A673 (cell line): ENCODE measurements at regions not wholly inside any gene's neighbourhood (a gene's known extent, or its start where the extent isn't known, plus 50 kb on each side); places are given as distances from the start of the nearest gene placed in this dataset.
"Not testable (repeated sequence)": the region's sequence is repeated elsewhere in the genome, so short reads cannot be mapped to it uniquely, and the experiment has no call there.

ENCODE experiments used
- BruUV-seq: library from RNA; stranded (reverse); fragments of 400-500 nt; replicated peaks from 2 replicates; lab custom pipeline; 2021; lab: Mats Ljungman, UMichigan
- CTCF ChIA-PET: fragments of 300-600 bp; sonication (Branson Sonifier 250); formaldehyde crosslinking; loops from one replicate; lab custom pipeline; 2022; ENCODE audit warnings: antibody characterized with exemption; lab: Charles Lee
- POLR2A ChIA-PET: fragments of 300-600 bp; sonication (Branson Sonifier 250); formaldehyde crosslinking; loops from one replicate; lab custom pipeline; 2022; ENCODE audit warnings: antibody characterized with exemption; ENCODE audit not compliant: low non-redundant PET; lab: Charles Lee
- DNase-seq: peaks from one replicate; pipeline ENCODE4 v3.0.0-alpha.2; 2015; ENCODE audit warnings: low spot score
- H3K27ac ChIP-seq: fragments of 200-600 bp; sonication (generic); 2 replicates; pipeline ENCODE4 v1.5.1; 2016; ENCODE audit warnings: mixed run types, low read depth, mild to moderate bottlenecking, mixed read lengths, antibody characterized with exemption, low read length; ENCODE audit not compliant: poor library complexity, severe bottlenecking
- H3K27me3 ChIP-seq: fragments of 200-600 bp; sonication (generic); replicated peaks from 2 replicates; pipeline ENCODE4 v1.6.1; 2017; ENCODE audit warnings: mixed run types, low read depth, mild to moderate bottlenecking, mixed read lengths, antibody characterized with exemption, low read length; ENCODE audit not compliant: insufficient read depth, poor library complexity
- H3K36me3 ChIP-seq: fragments of 200-600 bp; sonication (generic); 2 replicates; pipeline ENCODE4 v1.6.1; 2016; ENCODE audit warnings: mixed run types, mild to moderate bottlenecking, mixed read lengths, antibody characterized with exemption, low read length; ENCODE audit not compliant: insufficient read depth, poor library complexity, severe bottlenecking
- H3K4me1 ChIP-seq: fragments of 200-600 bp; sonication (generic); 2 replicates; pipeline ENCODE4 v1.6.1; 2017; ENCODE audit warnings: mixed run types, mild to moderate bottlenecking, mixed read lengths, antibody characterized with exemption, low read length; ENCODE audit not compliant: insufficient read depth, poor library complexity, severe bottlenecking
- H3K4me3 ChIP-seq: fragments of 200-600 bp; sonication (generic); 2 replicates; pipeline ENCODE4 v1.5.1; 2016; ENCODE audit warnings: low read depth, mixed run types, mild to moderate bottlenecking, mixed read lengths, low read length; ENCODE audit not compliant: poor library complexity, severe bottlenecking
- H3K9me3 ChIP-seq: fragments of 200-600 bp; sonication (generic); 2 replicates; pipeline ENCODE4 v1.6.1; 2016; ENCODE audit warnings: mixed run types, low read depth, mild to moderate bottlenecking, mixed read lengths, antibody characterized with exemption, low read length; ENCODE audit not compliant: poor library complexity, severe bottlenecking
- EZH2 ChIP-seq: fragments of 200-600 bp; sonication (generic); IDR thresholded peaks from 2 replicates; pipeline ENCODE4 v1.6.1; 2017; ENCODE audit warnings: borderline replicate concordance, low read depth, mild to moderate bottlenecking, mixed read lengths, antibody characterized with exemption, low read length; ENCODE audit not compliant: poor library complexity, severe bottlenecking
- intact Hi-C: fragments of 100-400 bp; cut with micrococcal nuclease; formaldehyde crosslinking; loops from one replicate; pipeline ENCODE4 v1.10.0; 2022; ENCODE audit not compliant: unreplicated experiment
- TF ChIP-seq, protein P1 (sequence below): fragments of 300-800, 200-600 bp; sonication (generic); conservative IDR thresholded peaks from 2 replicates; pipeline ENCODE4 v1.5.1; 2017; ENCODE audit warnings: low read depth, mild to moderate bottlenecking, antibody characterized with exemption, low read length, moderate library complexity, mixed read lengths

DNA sequence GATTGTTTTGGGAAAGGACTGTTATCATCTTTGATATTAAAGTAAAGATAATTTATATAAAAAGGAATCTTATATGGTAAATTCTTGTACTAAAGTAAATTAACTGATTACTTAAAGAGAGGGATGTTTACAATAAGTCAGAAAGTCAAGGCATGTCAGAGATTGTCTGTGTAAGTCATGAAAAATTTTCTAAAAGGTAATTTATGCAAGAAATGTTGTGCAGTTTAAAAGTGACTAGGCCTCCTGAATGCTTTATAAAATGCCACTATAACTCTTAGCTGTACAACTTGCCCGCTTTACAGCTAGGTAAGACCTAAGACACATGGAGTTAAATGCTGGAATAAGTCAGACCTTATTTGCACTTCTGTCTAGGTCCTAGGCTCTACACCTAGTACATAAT, 692.9 kb downstream of the GBE1 start:
- Histone ChIP-seq H3K27ac (no peak overlapping the region), H3K9me3 (peaks cover 19% of the 10 kb centered on the region), H3K27me3 (no peaks in the 10 kb centered on the region), H3K4me1 (no peaks in the 10 kb centered on the region), H3K4me3 (no peak overlapping the region), H3K36me3 (no peaks in the 10 kb centered on the region)
- ChIA-PET POLR2A (no interaction called here), CTCF (no interaction called here)
- TF ChIP-seq, protein P1, sequence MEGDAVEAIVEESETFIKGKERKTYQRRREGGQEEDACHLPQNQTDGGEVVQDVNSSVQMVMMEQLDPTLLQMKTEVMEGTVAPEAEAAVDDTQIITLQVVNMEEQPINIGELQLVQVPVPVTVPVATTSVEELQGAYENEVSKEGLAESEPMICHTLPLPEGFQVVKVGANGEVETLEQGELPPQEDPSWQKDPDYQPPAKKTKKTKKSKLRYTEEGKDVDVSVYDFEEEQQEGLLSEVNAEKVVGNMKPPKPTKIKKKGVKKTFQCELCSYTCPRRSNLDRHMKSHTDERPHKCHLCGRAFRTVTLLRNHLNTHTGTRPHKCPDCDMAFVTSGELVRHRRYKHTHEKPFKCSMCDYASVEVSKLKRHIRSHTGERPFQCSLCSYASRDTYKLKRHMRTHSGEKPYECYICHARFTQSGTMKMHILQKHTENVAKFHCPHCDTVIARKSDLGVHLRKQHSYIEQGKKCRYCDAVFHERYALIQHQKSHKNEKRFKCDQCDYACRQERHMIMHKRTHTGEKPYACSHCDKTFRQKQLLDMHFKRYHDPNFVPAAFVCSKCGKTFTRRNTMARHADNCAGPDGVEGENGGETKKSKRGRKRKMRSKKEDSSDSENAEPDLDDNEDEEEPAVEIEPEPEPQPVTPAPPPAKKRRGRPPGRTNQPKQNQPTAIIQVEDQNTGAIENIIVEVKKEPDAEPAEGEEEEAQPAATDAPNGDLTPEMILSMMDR: no peak
- no peak for TF ChIP-seq EZH2
- intact Hi-C loops: no loop called here
- no peak for DNase-seq
- no TSS peak for BruUV-seq

DNA sequence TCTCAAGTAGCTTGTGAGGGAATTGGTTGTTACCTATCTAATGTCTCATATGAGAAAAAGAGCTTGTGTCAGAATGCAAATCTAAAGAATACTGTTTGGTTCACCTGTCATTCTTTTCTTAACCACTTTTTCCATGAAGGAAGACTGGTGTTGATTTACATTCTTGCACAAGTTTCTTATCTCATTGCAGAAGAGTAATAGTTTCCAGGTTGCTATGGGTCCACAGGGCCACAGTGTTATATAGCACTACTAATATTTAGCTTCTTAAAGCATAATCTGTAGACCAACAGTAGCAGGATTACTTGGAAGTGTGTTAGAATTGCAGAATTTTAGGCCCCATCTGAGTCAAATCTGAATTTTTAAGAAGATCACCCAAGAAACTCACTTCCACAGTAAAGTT, 697.5 kb downstream of the GBE1 start:
- Histone ChIP-seq H3K4me3 (no peak overlapping the region), H3K4me1 (no peaks in the 10 kb centered on the region), H3K9me3 (peaks cover 14% of the 10 kb centered on the region), H3K27me3 (no peaks in the 10 kb centered on the region), H3K27ac (no peak overlapping the region), H3K36me3 (no peaks in the 10 kb centered on the region)
- POLR2A ChIA-PET: no interaction called here
- no TSS peak for BruUV-seq
- TF ChIP-seq EZH2: no peak
- TF ChIP-seq, protein P1: no peak
- CTCF ChIA-PET: no interaction called here
- DNase-seq: no peak
- intact Hi-C loops: no loop called here

DNA sequence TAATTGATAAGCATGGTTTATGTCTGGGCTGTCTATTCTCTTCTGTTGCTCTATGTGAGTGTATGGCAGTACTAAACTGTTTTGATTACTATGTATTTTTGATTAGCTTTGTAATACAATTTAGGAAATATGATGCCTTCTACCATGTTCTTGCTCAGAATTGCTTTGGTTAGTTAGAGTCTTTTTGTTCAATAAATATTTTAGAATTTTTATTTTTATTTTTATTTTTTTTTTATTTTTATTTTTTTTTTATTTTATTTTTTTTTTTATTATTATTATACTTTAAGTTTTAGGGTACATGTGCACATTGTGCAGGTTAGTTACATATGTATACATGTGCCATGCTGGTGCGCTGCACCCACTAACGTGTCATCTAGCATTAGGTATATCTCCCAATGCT, 710.3 kb downstream of the GBE1 start:
- H3K36me3 ChIP-seq, H3K27me3 ChIP-seq, DNase-seq, BruUV-seq, H3K27ac ChIP-seq, H3K4me3 ChIP-seq, POLR2A ChIA-PET, H3K4me1 ChIP-seq, intact Hi-C loops, H3K9me3 ChIP-seq, CTCF ChIA-PET: not testable (repeated sequence)

DNA sequence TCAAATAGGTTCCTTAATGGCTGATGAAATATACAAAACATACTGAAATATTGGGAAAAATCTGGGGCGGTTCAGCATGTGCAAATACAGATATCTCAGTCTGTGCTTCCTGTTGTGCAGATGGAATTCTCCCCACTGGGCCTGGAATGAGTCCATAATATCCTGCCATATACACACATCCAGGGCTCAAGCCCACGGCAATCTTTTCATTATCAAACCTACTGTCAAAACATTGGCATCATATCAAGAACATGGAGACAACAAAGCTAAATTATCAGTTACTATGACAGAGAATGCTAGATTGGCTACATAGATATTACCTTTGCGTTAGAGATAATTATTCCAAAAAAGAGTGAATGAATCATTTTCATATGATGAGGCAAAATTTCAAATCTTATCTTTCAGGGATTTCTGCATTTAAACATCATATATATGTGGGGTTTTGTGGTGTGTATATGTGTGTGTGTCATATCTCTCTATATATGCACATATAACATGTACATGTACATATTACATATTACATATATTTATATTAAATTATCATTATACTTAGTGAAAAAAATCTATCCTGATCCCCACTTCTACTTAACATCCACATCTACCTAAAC, 713.3 kb downstream of the GBE1 start:
- no peak overlapping the region for H3K4me3 ChIP-seq
- ChIA-PET POLR2A (no interaction called here), CTCF (no interaction called here)
- TF ChIP-seq EZH2: no peak
- H3K27ac ChIP-seq: no peak overlapping the region
- DNase-seq: no peak
- no TSS peak for BruUV-seq
- intact Hi-C loops: no loop called here
- no peaks in the 10 kb centered on the region for H3K4me1 ChIP-seq
- no peaks in the 10 kb centered on the region for H3K9me3 ChIP-seq
- no peaks in the 10 kb centered on the region for H3K27me3 ChIP-seq
- H3K36me3 ChIP-seq: no peaks in the 10 kb centered on the region
